Panc1 (cell line): ENCODE measurements at regions not wholly inside any gene's neighbourhood (a gene's known extent, or its start where the extent isn't known, plus 50 kb on each side); places are given as distances from the start of the nearest gene placed in this dataset.
"Not testable (repeated sequence)": the region's sequence is repeated elsewhere in the genome, so short reads cannot be mapped to it uniquely, and the experiment has no call there.

Experiments used
- TF ChIP-seq, protein P1 (sequence below), 2 experiments: IDR thresholded peaks; 2 replicates each; pipeline ENCODE4 v1.6.1; 2011 to 2012; ENCODE audit warnings: low read depth in 2 of 2, control low read depth in 1 of 2, low read length in 1 of 2, mild to moderate bottlenecking in 1 of 2, moderate library complexity in 1 of 2; ENCODE audit not compliant: insufficient read depth in 1 of 2
- TF ChIP-seq, protein P2 (sequence below): fragments of 450-650 bp; IDR thresholded peaks from 2 replicates; pipeline ENCODE4 v1.5.1; 2017; ENCODE audit warnings: mild to moderate bottlenecking

DNA sequence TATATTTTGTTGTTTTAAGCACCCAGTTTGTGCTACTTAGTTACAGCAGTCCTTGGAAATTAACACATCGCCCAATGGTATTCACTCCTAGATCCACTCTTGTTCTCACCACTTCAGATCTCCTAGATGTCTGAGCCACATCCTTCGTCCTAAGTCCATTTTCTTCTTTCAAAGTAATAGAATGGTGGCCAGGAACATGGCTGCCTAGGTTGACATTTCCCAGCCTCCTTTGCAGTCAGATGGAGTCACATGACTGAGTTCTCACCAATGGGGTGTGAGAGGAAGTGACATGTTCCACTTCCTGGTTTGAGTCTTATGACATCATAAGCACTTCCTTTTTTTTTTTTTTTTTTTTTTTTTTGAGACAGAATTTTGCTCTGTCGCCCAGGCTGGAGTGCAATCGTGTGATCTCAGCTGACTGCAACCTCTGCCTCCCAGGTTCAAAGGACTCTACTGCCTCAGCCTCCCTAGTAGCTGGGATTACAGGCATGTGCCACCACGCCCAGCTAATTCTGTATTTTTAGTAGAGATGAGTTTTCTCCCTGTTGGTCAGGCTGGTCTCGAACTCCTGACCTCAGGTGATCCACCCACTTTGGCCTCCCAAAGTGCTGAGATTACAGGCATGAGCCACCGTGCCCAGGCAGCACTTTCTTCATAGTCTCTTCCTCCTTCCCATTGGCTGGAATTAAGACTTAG, 91.7 kb upstream of the MRI1 start:
- TF ChIP-seq, protein P1, sequence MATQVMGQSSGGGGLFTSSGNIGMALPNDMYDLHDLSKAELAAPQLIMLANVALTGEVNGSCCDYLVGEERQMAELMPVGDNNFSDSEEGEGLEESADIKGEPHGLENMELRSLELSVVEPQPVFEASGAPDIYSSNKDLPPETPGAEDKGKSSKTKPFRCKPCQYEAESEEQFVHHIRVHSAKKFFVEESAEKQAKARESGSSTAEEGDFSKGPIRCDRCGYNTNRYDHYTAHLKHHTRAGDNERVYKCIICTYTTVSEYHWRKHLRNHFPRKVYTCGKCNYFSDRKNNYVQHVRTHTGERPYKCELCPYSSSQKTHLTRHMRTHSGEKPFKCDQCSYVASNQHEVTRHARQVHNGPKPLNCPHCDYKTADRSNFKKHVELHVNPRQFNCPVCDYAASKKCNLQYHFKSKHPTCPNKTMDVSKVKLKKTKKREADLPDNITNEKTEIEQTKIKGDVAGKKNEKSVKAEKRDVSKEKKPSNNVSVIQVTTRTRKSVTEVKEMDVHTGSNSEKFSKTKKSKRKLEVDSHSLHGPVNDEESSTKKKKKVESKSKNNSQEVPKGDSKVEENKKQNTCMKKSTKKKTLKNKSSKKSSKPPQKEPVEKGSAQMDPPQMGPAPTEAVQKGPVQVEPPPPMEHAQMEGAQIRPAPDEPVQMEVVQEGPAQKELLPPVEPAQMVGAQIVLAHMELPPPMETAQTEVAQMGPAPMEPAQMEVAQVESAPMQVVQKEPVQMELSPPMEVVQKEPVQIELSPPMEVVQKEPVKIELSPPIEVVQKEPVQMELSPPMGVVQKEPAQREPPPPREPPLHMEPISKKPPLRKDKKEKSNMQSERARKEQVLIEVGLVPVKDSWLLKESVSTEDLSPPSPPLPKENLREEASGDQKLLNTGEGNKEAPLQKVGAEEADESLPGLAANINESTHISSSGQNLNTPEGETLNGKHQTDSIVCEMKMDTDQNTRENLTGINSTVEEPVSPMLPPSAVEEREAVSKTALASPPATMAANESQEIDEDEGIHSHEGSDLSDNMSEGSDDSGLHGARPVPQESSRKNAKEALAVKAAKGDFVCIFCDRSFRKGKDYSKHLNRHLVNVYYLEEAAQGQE (IDR thresholded peaks at IDR 0.05; ENCODE audit: insufficient read depth in 1 of 2, low read depth in 2 of 2, low read length in 1 of 2) = not testable (repeated sequence)
- TF ChIP-seq, protein P2, sequence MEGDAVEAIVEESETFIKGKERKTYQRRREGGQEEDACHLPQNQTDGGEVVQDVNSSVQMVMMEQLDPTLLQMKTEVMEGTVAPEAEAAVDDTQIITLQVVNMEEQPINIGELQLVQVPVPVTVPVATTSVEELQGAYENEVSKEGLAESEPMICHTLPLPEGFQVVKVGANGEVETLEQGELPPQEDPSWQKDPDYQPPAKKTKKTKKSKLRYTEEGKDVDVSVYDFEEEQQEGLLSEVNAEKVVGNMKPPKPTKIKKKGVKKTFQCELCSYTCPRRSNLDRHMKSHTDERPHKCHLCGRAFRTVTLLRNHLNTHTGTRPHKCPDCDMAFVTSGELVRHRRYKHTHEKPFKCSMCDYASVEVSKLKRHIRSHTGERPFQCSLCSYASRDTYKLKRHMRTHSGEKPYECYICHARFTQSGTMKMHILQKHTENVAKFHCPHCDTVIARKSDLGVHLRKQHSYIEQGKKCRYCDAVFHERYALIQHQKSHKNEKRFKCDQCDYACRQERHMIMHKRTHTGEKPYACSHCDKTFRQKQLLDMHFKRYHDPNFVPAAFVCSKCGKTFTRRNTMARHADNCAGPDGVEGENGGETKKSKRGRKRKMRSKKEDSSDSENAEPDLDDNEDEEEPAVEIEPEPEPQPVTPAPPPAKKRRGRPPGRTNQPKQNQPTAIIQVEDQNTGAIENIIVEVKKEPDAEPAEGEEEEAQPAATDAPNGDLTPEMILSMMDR = not testable (repeated sequence)
